NCI-H226 (cell line): ENCODE measurements at regions not wholly inside any gene's neighbourhood (a gene's known extent, or its start where the extent isn't known, plus 50 kb on each side); places are given as distances from the start of the nearest gene placed in this dataset.

ENCODE experiments used
- DNase-seq: peaks from one replicate; pipeline ENCODE4 v3.0.0-alpha.2; 2015

- no peak for DNase-seq
Observed at GRCh38 chr20:50259705-50260478, 69.3 kb downstream of the CEBPB start.

- no peak for DNase-seq
Observed at GRCh38 chr20:50260479-50261221, 70.0 kb downstream of the CEBPB start.

GRCh38 chr20:50261471-50262212, 71.0 kb downstream of the CEBPB start:
- DNase-seq = no peak

- DNase-seq = no peak
Observed at GRCh38 chr20:50263831-50264230, 73.2 kb downstream of the CEBPB start.

- no peak for DNase-seq
Observed at GRCh38 chr20:50264534-50265145, 74.0 kb downstream of the CEBPB start.

- no peak for DNase-seq
Observed at GRCh38 chr20:50265245-50265946, 74.8 kb downstream of the CEBPB start.

GRCh38 chr20:50266293-50267040, 75.8 kb downstream of the CEBPB start:
- no peak for DNase-seq

GRCh38 chr20:50267041-50267865, 76.6 kb downstream of the CEBPB start:
- no peak for DNase-seq

GRCh38 chr20:50267866-50268219, 77.2 kb downstream of the CEBPB start:
- no peak for DNase-seq

- no peak for DNase-seq
Observed at GRCh38 chr20:50269091-50270033, 78.7 kb downstream of the CEBPB start.

- DNase-seq = no peak
Observed at GRCh38 chr20:50270034-50270395, 79.4 kb downstream of the CEBPB start.

GRCh38 chr20:50270569-50270968, 79.9 kb downstream of the CEBPB start:
- DNase-seq = no peak

GRCh38 chr20:50271176-50271575, 80.5 kb downstream of the CEBPB start:
- no peak for DNase-seq

GRCh38 chr20:50271612-50272011, 81.0 kb downstream of the CEBPB start:
- DNase-seq = no peak

- DNase-seq = no peak
Observed at GRCh38 chr20:50272030-50272723, 81.5 kb downstream of the CEBPB start.

- no peak for DNase-seq
Observed at GRCh38 chr20:50272724-50273446, 82.3 kb downstream of the CEBPB start.

- peak; percentile 21 for DNase-seq
Observed at GRCh38 chr20:50273601-50274491, 83.2 kb downstream of the CEBPB start.
